ENCODE measurements at regions not wholly inside any gene's neighbourhood (a gene's known extent, or its start where the extent isn't known, plus 50 kb on each side); places are given as distances from the start of the nearest gene placed in this dataset.

- DNase-seq (ENCODE audit: low spot score), result no peak
Observed at GRCh38 chr7:50166997-50167965, 74.2 kb upstream of the ZPBP start.

- no peak for DNase-seq (ENCODE audit: low spot score)
Observed at GRCh38 chr7:50164559-50165170, 71.6 kb upstream of the ZPBP start.

- no peak for DNase-seq (ENCODE audit: low spot score)
Observed at GRCh38 chr7:50160206-50160605, 67.2 kb upstream of the ZPBP start.

GRCh38 chr7:50159154-50159553 lies 66.1 kb upstream of the ZPBP start:
- DNase-seq (ENCODE audit: low spot score), result no peak

- DNase-seq (ENCODE audit: low spot score), result no peak
Observed at GRCh38 chr7:50156706-50157105, 63.7 kb upstream of the ZPBP start.

GRCh38 chr7:50156163-50156562 lies 63.1 kb upstream of the ZPBP start:
- DNase-seq (ENCODE audit: low spot score), result no peak

- no peak for DNase-seq (ENCODE audit: low spot score)
Observed at GRCh38 chr7:50155755-50156154, 62.7 kb upstream of the ZPBP start.

- no peak for DNase-seq (ENCODE audit: low spot score)
Observed at GRCh38 chr7:50153995-50154394, 60.9 kb upstream of the ZPBP start.

GRCh38 chr7:50153148-50153547 lies 60.1 kb upstream of the ZPBP start:
- no peak for DNase-seq (ENCODE audit: low spot score)

- no peak for DNase-seq (ENCODE audit: low spot score)
Observed at GRCh38 chr7:50152486-50152885, 59.4 kb upstream of the ZPBP start.

GRCh38 chr7:50151661-50152060 lies 58.6 kb upstream of the ZPBP start:
- no peak for DNase-seq (ENCODE audit: low spot score)

- no peak for DNase-seq (ENCODE audit: low spot score)
Observed at GRCh38 chr7:50151001-50151400, 58.0 kb upstream of the ZPBP start.

GRCh38 chr7:50149369-50149768 lies 56.3 kb upstream of the ZPBP start:
- DNase-seq (ENCODE audit: low spot score), result no peak

- no peak for DNase-seq (ENCODE audit: low spot score)
Observed at GRCh38 chr7:50147951-50148808, 55.1 kb upstream of the ZPBP start.

GRCh38 chr7:50146692-50147091 lies 53.6 kb upstream of the ZPBP start:
- DNase-seq (ENCODE audit: low spot score), result no peak

GRCh38 chr7:50145801-50146338 lies 52.8 kb upstream of the ZPBP start:
- no peak for DNase-seq (ENCODE audit: low spot score)

GRCh38 chr7:50145226-50145625 lies 52.2 kb upstream of the ZPBP start:
- DNase-seq (ENCODE audit: low spot score), result no peak

Measured in SK-N-DZ (cell line).